Pancreas (tissue), 10 donors: ENCODE measurements at regions not wholly inside any gene's neighbourhood (a gene's known extent, or its start where the extent isn't known, plus 50 kb on each side); places are given as distances from the start of the nearest gene placed in this dataset.
A peak's percentile ranks its signal among the peaks of the same experiment; 100 is the strongest.

Experiments
- ATAC-seq, 4 donors: fragments of 200-7000 bp; cut with Tn5 transposase; one replicate each; pipeline versions ENCODE4 v1.8.0 to v1.9.1; 2020; ENCODE audit warnings: mild to moderate bottlenecking in 4 of 4, moderate library complexity in 4 of 4
- DNase-seq, 6 donors: peaks; one replicate each; pipeline ENCODE4 v3.0.0-alpha.2; 2020
- FAIRE-seq: peaks from 2 replicates; lab custom pipeline; 2012; peaks lifted over from hg19 to GRCh38; lab: Jason Lieb, UNC
- H3K27ac ChIP-seq, 4 donors: fragments of 200-600 bp; sonication (generic); 1 replicate in 3 of 4; 2 replicates in 1 of 4; pipeline versions ENCODE4 v1.5.0 to v1.8.0; 2020
- H3K27me3 ChIP-seq, 4 donors: fragments of 200-600 bp; one replicate each; pipeline ENCODE4 v1.8.0; 2021
- H3K36me3 ChIP-seq, 3 donors: fragments of 200-600 bp; sonication (generic) in 1 of 3; one replicate each; pipeline versions ENCODE4 v1.5.0 to v1.8.0; 2020 to 2021
- H3K4me1 ChIP-seq, 3 donors: fragments of 200-600 bp; one replicate each; pipeline ENCODE4 v1.8.0; 2021
- H3K4me3 ChIP-seq, 4 donors: fragments of 200-600 bp; sonication (generic) in 2 of 4; one replicate each; pipeline versions ENCODE4 v1.5.0 to v1.8.0; 2020 to 2021
- H3K9me3 ChIP-seq, 4 donors: fragments of 200-600 bp; one replicate each; pipeline ENCODE4 v1.8.0; 2021
- CTCF ChIP-seq, 4 donors: fragments of 200-600 bp; sonication (generic) in 3 of 4; IDR thresholded peaks; one replicate each; pipeline versions ENCODE4 v1.5.0 to v1.8.0; 2021; ENCODE audit warnings: antibody characterized with exemption in 4 of 4
- WGBS, 2 donors: extraction: QIAGEN DNeasy Blood & Tissue Kit; methylation state at CpG; one replicate each; pipeline ENCODE4 v1.1.7; 2013; 5-methylcytosine and 5-hydroxymethylcytosine counted together
- intact Hi-C, 3 donors: fragments of 100-400 bp; cut with DNase I; formaldehyde crosslinking; loops; one replicate each; pipeline versions ENCODE4 v1.11.1 to v1.14.2; 2022
- donor health status: healthy with polysubstance abuse.
- donor health status: DM: no; HTN: no; CAD: no; lungs with moderate emphysema.
- donor health status: DM: no; HTN: no; CAD: no.
- donor health status: control.
- donor health status: control.
- donor health status: Bipolar disorder and iron deficiency.
- donor health status: DM: yes; HTN: yes; CAD: no.
- donor health status: DM: no; HTN: no; CAD: no.
- donor health status: DM: no; HTN: no; CAD: no.
- donor health status: DM: yes; HTN: yes; CAD: no.

- Histone ChIP-seq H3K4me3 (no peak overlapping the region), H3K4me1 (peaks cover 22 to 27% (median 24%) of the 10 kb centered on the region in 3 donors), H3K27ac (no peak overlapping the region), H3K27me3 (no peaks in the 10 kb centered on the region), H3K36me3 (no peaks in the 10 kb centered on the region), H3K9me3 (no peaks in the 10 kb centered on the region)
- no peak for TF ChIP-seq CTCF (IDR thresholded peaks at IDR 0.05)
- intact Hi-C loops = no loop called here
- DNase-seq (peak in 1 of 6 donors; percentile 41), ATAC-seq (no peak), FAIRE-seq (no peak)
- WGBS, 2 donors = 87 to 88% methylated on average over 6 of the region's 6 CpGs
Measured at GRCh38 chr2:120468136-120468535, 122.2 kb downstream of the INHBB start.

GRCh38 chr2:120469426-120469825, 123.5 kb downstream of the INHBB start:
- H3K36me3 ChIP-seq = no peaks in the 10 kb centered on the region
- TF ChIP-seq CTCF (IDR thresholded peaks at IDR 0.05) = no peak
- peak overlapping the region; percentile 36 to 79 (median 66) for H3K27ac ChIP-seq
- H3K27me3 ChIP-seq = no peaks in the 10 kb centered on the region
- intact Hi-C loops = no loop called here
- H3K9me3 ChIP-seq = no peaks in the 10 kb centered on the region
- H3K4me1 ChIP-seq = peaks cover 34 to 40% (median 36%) of the 10 kb centered on the region in 3 donors
- FAIRE-seq (no peak), ATAC-seq (peak in 1 of 4 donors; percentile 0), DNase-seq (peak in 1 of 6 donors; percentile 49)
- H3K4me3 ChIP-seq = no peak overlapping the region
- 77 to 78% methylated on average over 2 of the region's 2 CpGs for WGBS, 2 donors

- Histone ChIP-seq H3K4me3 (no peak overlapping the region), H3K27ac (peak overlapping the region; percentile 36 to 79 (median 66)), H3K4me1 (peaks cover 36 to 41% (median 40%) of the 10 kb centered on the region in 3 donors), H3K27me3 (no peaks in the 10 kb centered on the region), H3K36me3 (no peaks in the 10 kb centered on the region), H3K9me3 (no peaks in the 10 kb centered on the region)
- no peak for TF ChIP-seq CTCF (IDR thresholded peaks at IDR 0.05)
- intact Hi-C loops = no loop called here
- DNase-seq = peak; percentile 79 to 91 (median 84)
- FAIRE-seq = no peak
- 15 to 16% methylated on average over 14 of the region's 14 CpGs for WGBS, 2 donors
- peak; percentile 81 to 90 (median 86) for ATAC-seq
Measured at GRCh38 chr2:120470041-120470965, 124.4 kb downstream of the INHBB start.

- no peaks in the 10 kb centered on the region for H3K27me3 ChIP-seq
- H3K27ac ChIP-seq = peak overlapping the region; percentile 36 to 79 (median 66)
- intact Hi-C loops = no loop called here
- DNase-seq (peak in 1 of 6 donors; percentile 50), FAIRE-seq (no peak), ATAC-seq (no peak)
- no peak for TF ChIP-seq CTCF (IDR thresholded peaks at IDR 0.05)
- H3K4me3 ChIP-seq = no peak overlapping the region
- no peaks in the 10 kb centered on the region for H3K9me3 ChIP-seq
- H3K4me1 ChIP-seq = peaks cover 38 to 41% (median 39%) of the 10 kb centered on the region in 3 donors
- 82 to 87% methylated on average over 5 of the region's 5 CpGs for WGBS, 2 donors
- H3K36me3 ChIP-seq = no peaks in the 10 kb centered on the region
Measured at GRCh38 chr2:120471166-120471565, 125.2 kb downstream of the INHBB start.

GRCh38 chr2:120472031-120472430, 126.1 kb downstream of the INHBB start:
- DNase-seq (peak in 1 of 6 donors; percentile 5), FAIRE-seq (no peak), ATAC-seq (no peak)
- no peaks in the 10 kb centered on the region for H3K36me3 ChIP-seq
- no peaks in the 10 kb centered on the region for H3K27me3 ChIP-seq
- no peak overlapping the region for H3K27ac ChIP-seq
- no peak overlapping the region for H3K4me3 ChIP-seq
- no peak for TF ChIP-seq CTCF (IDR thresholded peaks at IDR 0.05)
- intact Hi-C loops = no loop called here
- 46 to 50% methylated on average over 2 of the region's 2 CpGs for WGBS, 2 donors
- peaks cover 37 to 42% (median 41%) of the 10 kb centered on the region in 3 donors for H3K4me1 ChIP-seq
- no peaks in the 10 kb centered on the region for H3K9me3 ChIP-seq
